ENCODE measurements at regions not wholly inside any gene's neighbourhood (a gene's known extent, or its start where the extent isn't known, plus 50 kb on each side); places are given as distances from the start of the nearest gene placed in this dataset.
"Not testable (repeated sequence)": the region's sequence is repeated elsewhere in the genome, so short reads cannot be mapped to it uniquely, and the experiment has no call there.

DNA sequence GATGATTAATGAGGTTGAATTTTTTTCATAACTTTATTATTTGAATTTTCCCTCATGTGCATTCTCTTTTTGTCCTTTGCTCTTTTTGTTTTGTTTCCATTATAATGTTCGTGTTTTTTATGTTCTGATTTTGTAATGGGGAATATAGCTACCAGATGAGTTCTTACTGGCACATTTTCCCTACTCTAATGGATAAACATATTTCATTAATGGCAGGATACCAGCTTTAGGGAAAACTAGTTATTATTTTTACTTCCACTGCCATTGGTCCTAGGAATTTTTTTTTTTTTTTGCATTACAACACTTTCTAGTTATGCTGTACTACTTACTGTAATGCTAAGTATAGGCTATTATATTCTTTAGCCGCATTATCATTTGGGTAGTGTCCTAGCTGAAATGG, 286.3 kb downstream of the SPRY1 start:
- DNase-seq, result no peak

- DNase-seq, result not testable (repeated sequence)
Measured at GRCh38 chr4:123684937-123685336, 288.3 kb downstream of the SPRY1 start.

DNA sequence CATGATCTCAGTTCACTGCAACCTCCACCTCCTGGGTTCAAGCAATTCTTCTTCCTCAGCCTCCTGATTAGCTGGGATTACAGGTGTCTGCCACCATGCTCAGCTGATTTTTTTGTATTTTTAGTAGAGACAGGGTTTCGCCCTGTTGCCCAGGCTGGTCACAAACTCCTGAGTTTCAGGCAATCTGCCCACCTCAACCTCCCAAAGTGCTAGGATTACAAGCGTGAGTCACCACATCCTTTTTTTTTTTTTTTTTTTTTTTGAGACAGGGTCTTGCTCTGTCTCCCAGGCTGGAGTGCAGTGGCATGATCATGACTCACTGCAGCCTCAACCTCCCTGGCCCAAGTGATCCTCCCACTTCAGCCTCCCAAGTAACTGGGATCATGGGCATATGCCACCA, 298.9 kb downstream of the SPRY1 start:
- DNase-seq, result not testable (repeated sequence)

- no peak for DNase-seq
Measured at GRCh38 chr4:123696687-123697086, 300.1 kb downstream of the SPRY1 start.

DNA sequence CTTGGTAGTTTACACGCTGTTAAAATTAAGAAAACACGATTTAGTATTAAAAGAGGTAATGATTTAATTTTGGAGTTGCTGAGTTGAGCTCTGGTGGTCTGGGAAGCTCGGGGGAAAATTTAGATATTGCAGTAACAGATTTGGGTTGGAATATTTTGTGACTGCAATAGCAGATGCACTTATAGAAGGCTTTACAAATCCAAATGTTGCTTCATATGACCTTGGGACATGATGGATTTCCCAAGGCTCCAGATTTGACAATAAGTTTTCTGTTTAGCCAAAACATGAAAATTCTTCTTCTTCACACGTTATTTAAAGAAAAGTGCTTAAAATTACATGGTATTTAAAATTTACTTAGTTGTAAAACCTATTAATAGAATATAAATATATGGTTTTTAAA, 302.0 kb downstream of the SPRY1 start:
- DNase-seq, result no peak

DNA sequence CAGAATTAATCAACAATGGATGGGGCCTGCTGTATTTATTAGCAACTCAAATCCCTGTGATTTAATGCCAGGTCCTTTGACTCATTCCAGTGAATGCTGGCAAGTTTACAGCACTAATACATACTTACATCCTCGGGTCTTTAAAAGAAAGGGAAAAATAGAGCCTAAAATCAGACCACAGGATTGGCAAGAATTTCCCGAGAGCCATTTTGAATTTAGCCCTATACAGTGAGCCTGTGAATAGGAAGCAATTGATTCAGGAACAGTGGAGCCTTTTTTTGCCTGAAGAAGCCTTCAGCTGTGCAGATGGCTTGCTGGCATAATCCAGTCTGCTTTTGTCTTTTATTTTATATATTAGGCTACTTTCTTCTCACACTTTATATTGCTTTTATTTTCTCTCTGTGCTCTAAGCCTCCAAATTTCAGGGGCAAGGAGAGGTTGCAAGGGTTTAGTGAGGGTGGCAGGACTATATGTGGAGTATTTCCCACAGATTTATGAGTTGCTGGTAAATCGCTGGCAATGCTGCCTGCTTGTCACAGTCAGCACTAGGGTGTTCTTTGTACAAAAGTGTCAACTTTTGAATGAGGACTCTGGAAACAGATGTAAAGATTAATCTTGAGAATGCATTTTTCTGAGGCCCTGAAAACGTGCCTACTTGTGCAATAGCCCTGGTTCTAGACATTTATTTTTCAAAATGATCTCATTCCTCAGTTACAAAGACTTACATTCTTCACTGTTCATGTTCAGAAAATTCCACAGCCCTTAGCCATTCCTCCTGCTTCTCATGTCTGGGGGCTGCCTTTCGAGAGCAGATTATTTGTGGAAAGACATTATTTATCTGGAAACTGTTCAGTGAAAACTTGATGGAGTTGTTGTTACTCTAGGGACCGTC, 303.5 kb downstream of the SPRY1 start:
- DNase-seq, result no peak

GRCh38 chr4:123701131-123701575, 304.6 kb downstream of the SPRY1 start:
- DNase-seq, result no peak

GRCh38 chr4:123705419-123705818, 308.8 kb downstream of the SPRY1 start:
- no peak for DNase-seq

- no peak for DNase-seq
Measured at GRCh38 chr4:123706973-123707372, 310.4 kb downstream of the SPRY1 start.

- DNase-seq, result no peak
Measured at GRCh38 chr4:123708902-123709301, 312.3 kb downstream of the SPRY1 start.

- DNase-seq, result no peak
Measured at GRCh38 chr4:123709336-123709735, 312.7 kb downstream of the SPRY1 start.

DNA sequence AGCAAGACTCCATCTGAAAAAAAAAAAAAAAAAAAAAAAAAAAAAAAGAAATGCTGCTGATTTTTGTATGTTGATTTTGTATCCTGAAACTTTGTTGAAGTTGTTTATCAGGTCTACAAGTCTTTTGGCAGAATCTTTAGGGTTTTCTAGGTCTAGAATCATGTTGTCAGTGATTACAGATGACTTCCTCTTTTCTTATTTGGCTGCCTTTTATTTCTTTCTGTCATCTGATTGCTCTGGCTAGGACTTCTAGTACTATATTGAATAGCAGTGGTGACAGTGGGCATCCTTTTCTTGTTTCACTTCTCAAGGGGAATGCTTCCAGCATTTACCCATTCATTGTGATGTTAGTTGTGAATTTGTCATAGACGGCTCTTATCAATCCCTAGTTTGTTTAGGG, 334.4 kb downstream of the SPRY1 start:
- no peak for DNase-seq

GRCh38 chr4:123737156-123737555, 340.6 kb downstream of the SPRY1 start:
- no peak for DNase-seq

GRCh38 chr4:123739806-123740205, 343.2 kb downstream of the SPRY1 start:
- no peak for DNase-seq

DNA sequence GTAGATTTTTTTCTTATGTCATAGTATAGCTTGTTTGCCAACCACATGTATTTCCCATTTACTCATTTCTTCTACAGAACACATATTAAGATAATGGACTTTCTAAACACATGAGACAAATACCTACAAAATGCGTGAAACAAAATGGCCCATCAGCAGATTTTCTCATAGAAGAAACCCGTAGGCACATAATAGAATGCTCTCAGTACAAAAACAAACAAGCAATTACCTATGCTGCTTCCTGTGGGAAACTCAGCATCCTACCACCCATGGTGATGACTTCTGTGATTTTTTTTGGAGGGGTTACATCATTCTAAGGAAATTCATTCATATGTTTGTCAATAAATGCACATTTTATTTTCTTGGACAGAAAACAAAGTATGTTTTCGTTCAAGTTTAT, 343.6 kb downstream of the SPRY1 start:
- DNase-seq, result no peak

- no peak for DNase-seq
Measured at GRCh38 chr4:123741906-123742305, 345.3 kb downstream of the SPRY1 start.

- DNase-seq, result no peak
Measured at GRCh38 chr4:123743848-123744247, 347.3 kb downstream of the SPRY1 start.

DNA sequence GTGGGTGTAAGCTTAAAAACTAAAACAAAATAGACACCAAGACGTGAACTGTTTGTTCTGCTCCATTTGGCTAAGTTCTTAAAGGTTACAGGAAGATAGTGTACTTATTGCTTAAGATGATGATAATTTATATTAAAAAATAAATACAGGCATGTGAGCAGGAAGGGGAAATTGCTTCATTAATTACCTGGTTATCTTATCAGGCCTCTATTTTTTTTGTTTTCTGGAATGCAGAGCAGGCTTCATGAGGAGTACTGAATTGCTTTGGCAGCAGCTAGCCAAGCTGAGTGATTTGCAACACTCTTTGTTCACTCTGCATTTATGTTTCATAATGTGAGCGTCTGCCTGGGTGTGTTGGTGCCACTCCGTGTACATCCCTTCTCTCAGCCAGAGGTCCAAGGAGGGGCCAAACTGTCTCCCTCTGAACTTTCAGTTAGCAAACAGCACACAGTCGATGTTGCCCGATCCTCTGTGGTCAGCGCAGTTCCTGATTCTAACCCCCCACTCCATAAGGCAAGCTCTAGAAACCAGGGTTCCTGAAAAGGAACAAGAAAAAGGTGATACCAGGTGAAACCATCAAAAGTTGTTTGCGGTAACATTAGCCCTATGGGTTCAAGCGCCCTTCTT, 348.2 kb downstream of the SPRY1 start:
- no peak for DNase-seq

DNA sequence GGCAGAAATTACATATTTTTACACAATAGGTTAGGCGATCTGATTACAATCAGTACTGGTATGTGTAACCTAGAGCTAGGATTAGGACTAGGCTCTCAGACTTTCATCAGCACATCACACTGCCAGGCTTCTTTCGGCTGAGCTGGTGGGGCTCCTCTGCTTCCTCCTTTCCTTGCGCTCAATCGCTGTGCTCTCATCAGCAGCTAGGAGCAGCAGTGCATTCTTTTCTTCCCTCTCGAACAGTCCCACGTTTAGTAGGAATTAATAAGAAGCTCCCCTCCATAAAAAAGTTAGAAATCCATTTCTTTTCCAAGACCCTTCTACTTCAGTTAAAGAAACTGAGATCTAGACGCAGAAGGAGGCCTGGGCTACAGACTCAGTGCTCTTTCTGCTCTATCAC, 350.4 kb downstream of the SPRY1 start:
- DNase-seq, result no peak

GRCh38 chr4:123748806-123749205, 352.2 kb downstream of the SPRY1 start:
- no peak for DNase-seq

DNA sequence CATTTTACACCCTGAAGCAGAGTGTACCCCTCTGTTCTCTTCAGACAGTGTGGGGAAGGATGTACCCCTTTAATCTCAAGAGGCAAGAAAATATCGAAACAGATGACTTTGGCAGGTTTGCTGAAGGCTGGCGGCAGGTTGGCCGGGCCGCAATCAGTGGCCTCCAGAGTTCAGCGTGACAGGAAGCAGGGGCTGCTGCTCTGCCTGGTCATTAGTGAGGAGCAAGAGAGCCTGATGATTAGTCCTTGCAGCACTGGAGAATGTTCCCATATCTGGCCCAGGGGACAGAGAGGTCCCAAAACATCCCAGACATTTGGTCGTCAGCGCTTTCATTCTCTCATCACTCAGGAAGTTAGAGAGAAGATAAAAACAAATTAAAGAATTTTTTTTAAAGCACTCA, 352.8 kb downstream of the SPRY1 start:
- no peak for DNase-seq

- no peak for DNase-seq
Measured at GRCh38 chr4:123750044-123750443, 353.4 kb downstream of the SPRY1 start.

DNA sequence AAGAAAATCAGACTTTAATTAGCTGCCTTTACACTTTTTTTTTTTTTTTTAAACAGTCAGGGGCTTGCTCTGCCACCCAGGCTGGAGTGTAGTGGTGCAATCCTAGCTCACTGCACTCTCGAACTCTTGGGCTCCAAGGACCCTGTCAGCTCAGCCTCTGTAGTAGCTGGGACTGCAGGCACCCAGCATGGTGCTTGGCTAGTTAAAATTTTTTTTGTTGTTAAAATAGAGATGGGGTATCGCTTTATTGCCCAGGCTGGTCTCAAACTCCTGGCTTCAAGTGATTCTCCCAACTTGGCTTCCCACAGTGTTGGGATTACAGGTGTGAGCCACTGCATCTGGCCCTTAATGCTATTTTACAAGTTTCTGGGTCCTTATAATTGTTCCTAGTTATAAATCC, 359.1 kb downstream of the SPRY1 start:
- DNase-seq, result no peak

GRCh38 chr4:123767806-123768205, 371.2 kb downstream of the SPRY1 start:
- DNase-seq, result no peak

DNA sequence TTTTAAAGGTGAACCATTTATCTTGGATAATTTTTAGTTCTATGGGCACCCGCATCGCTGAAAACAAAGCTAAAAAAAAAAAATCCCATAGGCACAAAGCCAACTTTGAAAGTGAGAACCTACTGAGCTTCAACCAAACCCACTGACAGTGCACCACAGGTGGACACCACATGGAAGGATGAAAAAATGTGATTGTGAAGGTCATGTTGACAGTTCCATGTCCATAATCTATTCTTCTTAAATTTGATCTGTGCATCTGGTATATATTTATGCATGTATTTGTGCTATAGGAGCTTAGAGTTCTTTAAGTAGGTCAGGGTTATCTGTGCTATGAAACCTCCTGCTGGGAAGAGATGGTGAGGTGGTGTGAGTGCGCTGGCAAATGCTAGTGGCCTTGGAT, 374.3 kb downstream of the SPRY1 start:
- DNase-seq, result no peak
